ENCODE measurements at regions not wholly inside any gene's neighbourhood (a gene's known extent, or its start where the extent isn't known, plus 50 kb on each side); places are given as distances from the start of the nearest gene placed in this dataset.

- in situ Hi-C loops (cut with MboI; ENCODE audit: low pct_unique_long_range_greater_than_20kb in 2 of 9, low sequenced_read_pairs in 9 of 9, unreplicated experiment in 9 of 9): no loop called here
- H3K4me1 ChIP-seq (replicated peaks in 1 of 2): no peaks in the 10 kb centered on the region
- no peak overlapping the region for H3K27ac ChIP-seq
- 20 to 100% (median 88%) methylated on average over 1 of the region's 1 CpG; no CpG with 5 or more reads in 3 of the 10 experiments for WGBS, 10 experiments
- H3K4me3 ChIP-seq: no peak overlapping the region
- no peak for ATAC-seq (replicated peaks in 6 of 8)
Measured at GRCh38 chr9:80294955-80295354, 723.2 kb downstream of the TLE4 start.

GRCh38 chr9:80294318-80294717 is 722.6 kb downstream of the TLE4 start:
- Histone ChIP-seq H3K27ac (no peak overlapping the region), H3K4me1 (replicated peaks in 1 of 2) (no peaks in the 10 kb centered on the region), H3K4me3 (no peak overlapping the region)
- ATAC-seq (replicated peaks in 6 of 8): no peak
- in situ Hi-C loops (cut with MboI; ENCODE audit: low pct_unique_long_range_greater_than_20kb in 2 of 9, low sequenced_read_pairs in 9 of 9, unreplicated experiment in 9 of 9): no loop called here
- 0 to 100% (median 90%) methylated on average over 1 of the region's 1 CpG; no CpG with 5 or more reads in 5 of the 10 experiments for WGBS, 10 experiments

GRCh38 chr9:80292231-80292630 is 720.5 kb downstream of the TLE4 start:
- no peak overlapping the region for H3K27ac ChIP-seq
- ATAC-seq (replicated peaks in 6 of 8): no peak
- in situ Hi-C loops (cut with MboI; ENCODE audit: low pct_unique_long_range_greater_than_20kb in 2 of 9, low sequenced_read_pairs in 9 of 9, unreplicated experiment in 9 of 9): no loop called here
- H3K4me1 ChIP-seq (replicated peaks in 1 of 2): no peaks in the 10 kb centered on the region
- 0 to 89% (median 22%) methylated on average over 1 to 2 of the region's 2 CpGs; no CpG with 5 or more reads in 3 of the 10 experiments for WGBS, 10 experiments
- no peak overlapping the region for H3K4me3 ChIP-seq

GRCh38 chr9:80285326-80285725 is 713.6 kb downstream of the TLE4 start:
- in situ Hi-C loops (cut with MboI; ENCODE audit: low pct_unique_long_range_greater_than_20kb in 2 of 9, low sequenced_read_pairs in 9 of 9, unreplicated experiment in 9 of 9): no loop called here
- Histone ChIP-seq H3K4me3 (no peak overlapping the region), H3K27ac (no peak overlapping the region), H3K4me1 (replicated peaks in 1 of 2) (no peaks in the 10 kb centered on the region)
- 0 to 89% (median 46%) methylated on average over 1 to 2 of the region's 2 CpGs for WGBS, 10 experiments
- no peak for ATAC-seq (replicated peaks in 6 of 8)

- no peak overlapping the region for H3K27ac ChIP-seq
- in situ Hi-C loops (cut with MboI; ENCODE audit: low pct_unique_long_range_greater_than_20kb in 2 of 9, low sequenced_read_pairs in 9 of 9, unreplicated experiment in 9 of 9): no loop called here
- no peak for ATAC-seq (replicated peaks in 6 of 8)
- no peaks in the 10 kb centered on the region for H3K4me1 ChIP-seq (replicated peaks in 1 of 2)
- WGBS, 10 experiments: 0 to 70% (median 49%) methylated on average over 2 to 3 of the region's 3 CpGs; no CpG with 5 or more reads in 1 of the 10 experiments
- H3K4me3 ChIP-seq: no peak overlapping the region
Measured at GRCh38 chr9:80282766-80283165, 711.0 kb downstream of the TLE4 start.

GRCh38 chr9:80259079-80259478 is 687.3 kb downstream of the TLE4 start:
- Histone ChIP-seq H3K27ac (no peak overlapping the region), H3K4me1 (replicated peaks in 1 of 2) (no peaks in the 10 kb centered on the region), H3K4me3 (no peak overlapping the region)
- ATAC-seq (replicated peaks in 6 of 8): no peak
- WGBS, 10 experiments: 4 to 94% (median 68%) methylated on average over 1 to 2 of the region's 2 CpGs; no CpG with 5 or more reads in 1 of the 10 experiments
- in situ Hi-C loops (cut with MboI; ENCODE audit: low pct_unique_long_range_greater_than_20kb in 2 of 9, low sequenced_read_pairs in 9 of 9, unreplicated experiment in 9 of 9): no loop called here

- no peak for ATAC-seq (replicated peaks in 6 of 8)
- 10 to 100% (median 67%) methylated on average over 1 to 3 of the region's 6 CpGs; no CpG with 5 or more reads in 5 of the 10 experiments for WGBS, 10 experiments
- in situ Hi-C loops (cut with MboI; ENCODE audit: low pct_unique_long_range_greater_than_20kb in 2 of 9, low sequenced_read_pairs in 9 of 9, unreplicated experiment in 9 of 9): no loop called here
Measured at GRCh38 chr9:80251778-80252177, 680.0 kb downstream of the TLE4 start.

GRCh38 chr9:80242022-80242421 is 670.3 kb downstream of the TLE4 start:
- in situ Hi-C loops (cut with MboI; ENCODE audit: low pct_unique_long_range_greater_than_20kb in 2 of 9, low sequenced_read_pairs in 9 of 9, unreplicated experiment in 9 of 9): no loop called here
- H3K4me3 ChIP-seq: no peak overlapping the region
- H3K27ac ChIP-seq: no peak overlapping the region
- WGBS, 10 experiments: 5 to 100% (median 78%) methylated on average over 1 to 2 of the region's 2 CpGs; no CpG with 5 or more reads in 1 of the 10 experiments
- no peaks in the 10 kb centered on the region for H3K4me1 ChIP-seq (replicated peaks in 1 of 2)
- no peak for ATAC-seq (replicated peaks in 6 of 8)

More at GRCh38 chr9:80251778-80252177, 680.0 kb downstream of the TLE4 start:
- H3K4me3 ChIP-seq: no peak overlapping the region
- no peak overlapping the region for H3K27ac ChIP-seq
- H3K4me1 ChIP-seq (replicated peaks in 1 of 2): no peaks in the 10 kb centered on the region

GRCh38 chr9:80235752-80236151 is 664.0 kb downstream of the TLE4 start:
- in situ Hi-C loops (cut with MboI; ENCODE audit: low pct_unique_long_range_greater_than_20kb in 2 of 9, low sequenced_read_pairs in 9 of 9, unreplicated experiment in 9 of 9): no loop called here
- Histone ChIP-seq H3K27ac (no peak overlapping the region), H3K4me1 (replicated peaks in 1 of 2) (peaks cover 3 to 21% of the 10 kb centered on the region in 2 donors), H3K4me3 (no peak overlapping the region)
- WGBS, 10 experiments: 0 to 100% (median 100%) methylated on average over 1 of the region's 1 CpG; no CpG with 5 or more reads in 2 of the 10 experiments
- ATAC-seq (replicated peaks in 6 of 8): no peak

GRCh38 chr9:80233906-80234305 is 662.1 kb downstream of the TLE4 start:
- WGBS, 10 experiments: 0 to 80% (median 36%) methylated on average over 1 to 2 of the region's 2 CpGs; no CpG with 5 or more reads in 1 of the 10 experiments
- in situ Hi-C loops (cut with MboI; ENCODE audit: low pct_unique_long_range_greater_than_20kb in 2 of 9, low sequenced_read_pairs in 9 of 9, unreplicated experiment in 9 of 9): no loop called here
- no peak overlapping the region for H3K27ac ChIP-seq
- H3K4me1 ChIP-seq (replicated peaks in 1 of 2): peaks cover 3 to 21% of the 10 kb centered on the region in 2 donors
- ATAC-seq (replicated peaks in 6 of 8): no peak
- H3K4me3 ChIP-seq: no peak overlapping the region

GRCh38 chr9:80233102-80233843 is 661.5 kb downstream of the TLE4 start:
- WGBS, 10 experiments: 100% methylated on average over 1 of the region's 1 CpG; no CpG with 5 or more reads in 6 of the 10 experiments
- Histone ChIP-seq H3K27ac (no peak overlapping the region), H3K4me1 (replicated peaks in 1 of 2) (peaks cover 3 to 21% of the 10 kb centered on the region in 2 donors), H3K4me3 (no peak overlapping the region)
- ATAC-seq (replicated peaks in 6 of 8): no peak
- in situ Hi-C loops (cut with MboI; ENCODE audit: low pct_unique_long_range_greater_than_20kb in 2 of 9, low sequenced_read_pairs in 9 of 9, unreplicated experiment in 9 of 9): no loop called here

GRCh38 chr9:80231318-80232236 is 659.8 kb downstream of the TLE4 start:
- peak in 2 of 8 experiments; percentile 81 to 83 for ATAC-seq (replicated peaks in 6 of 8)
- 25 to 100% (median 86%) methylated on average over 1 to 6 of the region's 7 CpGs; no CpG with 5 or more reads in 3 of the 10 experiments for WGBS, 10 experiments
- Histone ChIP-seq H3K4me1 (replicated peaks in 1 of 2) (peaks cover 3 to 21% of the 10 kb centered on the region in 2 donors), H3K4me3 (no peak overlapping the region), H3K27ac (no peak overlapping the region)
- in situ Hi-C loops (cut with MboI; ENCODE audit: low pct_unique_long_range_greater_than_20kb in 2 of 9, low sequenced_read_pairs in 9 of 9, unreplicated experiment in 9 of 9): no loop called here

GRCh38 chr9:80223897-80224296 is 652.1 kb downstream of the TLE4 start:
- ATAC-seq (replicated peaks in 6 of 8): peak in 3 of 8 experiments; percentile 95 to 98 (median 98)
- Histone ChIP-seq H3K27ac (no peak overlapping the region), H3K4me3 (no peak overlapping the region), H3K4me1 (replicated peaks in 1 of 2) (no peaks in the 10 kb centered on the region)
- 17 to 100% (median 100%) methylated on average over 1 of the region's 1 CpG; no CpG with 5 or more reads in 5 of the 10 experiments for WGBS, 10 experiments
- in situ Hi-C loops (cut with MboI; ENCODE audit: low pct_unique_long_range_greater_than_20kb in 2 of 9, low sequenced_read_pairs in 9 of 9, unreplicated experiment in 9 of 9): no loop called here
